ENCODE measurements at regions not wholly inside any gene's neighbourhood (a gene's known extent, or its start where the extent isn't known, plus 50 kb on each side); places are given as distances from the start of the nearest gene placed in this dataset.

GRCh38 chr9:73024601-73025034, 71.8 kb upstream of the ALDH1A1 start:
- Histone ChIP-seq H3K79me1 (ENCODE audit: low read length) (no peaks in the 10 kb centered on the region), H2BK15ac (replicated peaks; ENCODE audit: low read depth) (no peak overlapping the region), H3K4ac (ENCODE audit: low read depth, low read length) (no peak overlapping the region), H3K4me1 (ENCODE audit: control insufficient read depth, low read depth, low read length) (no peaks in the 10 kb centered on the region), H3K23ac (ENCODE audit: low read length) (no peak overlapping the region), H3K79me2 (ENCODE audit: control insufficient read depth, insufficient read depth, low read length) (no peaks in the 10 kb centered on the region), H4K5ac (ENCODE audit: low read length) (no peak overlapping the region), H4K8ac (ENCODE audit: low read depth, low read length) (no peak overlapping the region), H3K36me3 (ENCODE audit: control insufficient read depth, insufficient read depth, low read length) (no peaks in the 10 kb centered on the region), H3K4me2 (ENCODE audit: low read length) (no peak overlapping the region), H3K18ac (ENCODE audit: low read length) (no peak overlapping the region), H3K27me3 (ENCODE audit: insufficient read depth, low read length, poor library complexity) (no peaks in the 10 kb centered on the region), H3K4me3 (ENCODE audit: low read length) (no peak overlapping the region), H2BK5ac (ENCODE audit: low read length) (no peak overlapping the region), H2BK120ac (ENCODE audit: low read depth, low read length) (no peak overlapping the region), H3K9ac (ENCODE audit: low read length) (no peak overlapping the region), H2AK5ac (ENCODE audit: low read length) (no peak overlapping the region), H3K27ac (ENCODE audit: low read depth, low read length) (no peak overlapping the region), H3K56ac (ENCODE audit: low read length) (no peak overlapping the region)
- no CpG with 5 or more reads among the region's 6 CpGs for WGBS (ENCODE audit: extremely low coverage, insufficient coverage, low lambda C conversion rate)
- no peak for DNase-seq

GRCh38 chr9:73023025-73023541, 70.2 kb upstream of the ALDH1A1 start:
- no peaks in the 10 kb centered on the region for H3K4me1 ChIP-seq (ENCODE audit: control insufficient read depth, low read depth, low read length)
- no peak overlapping the region for H3K23ac ChIP-seq (ENCODE audit: low read length)
- H3K4ac ChIP-seq (ENCODE audit: low read depth, low read length): no peak overlapping the region
- no peak overlapping the region for H4K5ac ChIP-seq (ENCODE audit: low read length)
- no peak overlapping the region for H3K18ac ChIP-seq (ENCODE audit: low read length)
- no peak overlapping the region for H2BK5ac ChIP-seq (ENCODE audit: low read length)
- H4K8ac ChIP-seq (ENCODE audit: low read depth, low read length): no peak overlapping the region
- H2BK15ac ChIP-seq (replicated peaks; ENCODE audit: low read depth): no peak overlapping the region
- no peaks in the 10 kb centered on the region for H3K27me3 ChIP-seq (ENCODE audit: insufficient read depth, low read length, poor library complexity)
- no peaks in the 10 kb centered on the region for H3K79me1 ChIP-seq (ENCODE audit: low read length)
- no peak overlapping the region for H2AK5ac ChIP-seq (ENCODE audit: low read length)
- H3K4me3 ChIP-seq (ENCODE audit: low read length): no peak overlapping the region
- no peak overlapping the region for H2BK120ac ChIP-seq (ENCODE audit: low read depth, low read length)
- no CpG with 5 or more reads among the region's 7 CpGs for WGBS (ENCODE audit: extremely low coverage, insufficient coverage, low lambda C conversion rate)
- no peak overlapping the region for H3K27ac ChIP-seq (ENCODE audit: low read depth, low read length)
- H3K9ac ChIP-seq (ENCODE audit: low read length): no peak overlapping the region
- H3K36me3 ChIP-seq (ENCODE audit: control insufficient read depth, insufficient read depth, low read length): no peaks in the 10 kb centered on the region
- DNase-seq: peak; percentile 77
- H3K4me2 ChIP-seq (ENCODE audit: low read length): no peak overlapping the region
- H3K56ac ChIP-seq (ENCODE audit: low read length): no peak overlapping the region
- no peaks in the 10 kb centered on the region for H3K79me2 ChIP-seq (ENCODE audit: control insufficient read depth, insufficient read depth, low read length)

DNA sequence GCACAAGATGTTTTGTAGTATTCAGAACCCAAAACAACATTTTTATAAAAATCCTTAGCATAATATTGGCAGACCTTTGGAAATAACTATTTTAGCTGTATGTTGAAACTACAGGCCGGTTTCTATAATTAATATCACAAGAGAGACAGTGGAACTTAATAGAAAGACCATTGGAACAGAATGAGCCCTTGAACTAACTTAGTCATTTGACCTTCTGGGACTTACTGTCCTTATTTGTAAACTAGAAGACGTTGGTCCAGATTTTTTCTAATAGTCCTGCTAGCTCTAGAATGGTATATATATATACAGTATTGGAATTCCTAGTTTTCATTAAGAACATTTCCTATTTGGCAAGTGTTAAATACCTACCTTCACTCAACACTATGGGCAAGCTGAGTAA, 69.5 kb upstream of the ALDH1A1 start:
- no peaks in the 10 kb centered on the region for H3K79me1 ChIP-seq (ENCODE audit: low read length)
- no peak overlapping the region for H3K23ac ChIP-seq (ENCODE audit: low read length)
- no peak overlapping the region for H2AK5ac ChIP-seq (ENCODE audit: low read length)
- no peak overlapping the region for H2BK120ac ChIP-seq (ENCODE audit: low read depth, low read length)
- no peak overlapping the region for H3K56ac ChIP-seq (ENCODE audit: low read length)
- no peak overlapping the region for H4K5ac ChIP-seq (ENCODE audit: low read length)
- H2BK15ac ChIP-seq (replicated peaks; ENCODE audit: low read depth): no peak overlapping the region
- no peak overlapping the region for H3K18ac ChIP-seq (ENCODE audit: low read length)
- no peak for DNase-seq
- no peak overlapping the region for H2BK5ac ChIP-seq (ENCODE audit: low read length)
- no peak overlapping the region for H3K4me2 ChIP-seq (ENCODE audit: low read length)
- H3K9ac ChIP-seq (ENCODE audit: low read length): no peak overlapping the region
- no peak overlapping the region for H4K8ac ChIP-seq (ENCODE audit: low read depth, low read length)
- H3K27ac ChIP-seq (ENCODE audit: low read depth, low read length): no peak overlapping the region
- no peak overlapping the region for H3K4ac ChIP-seq (ENCODE audit: low read depth, low read length)
- H3K79me2 ChIP-seq (ENCODE audit: control insufficient read depth, insufficient read depth, low read length): no peaks in the 10 kb centered on the region
- H3K4me3 ChIP-seq (ENCODE audit: low read length): no peak overlapping the region
- H3K27me3 ChIP-seq (ENCODE audit: insufficient read depth, low read length, poor library complexity): no peaks in the 10 kb centered on the region
- H3K4me1 ChIP-seq (ENCODE audit: control insufficient read depth, low read depth, low read length): no peaks in the 10 kb centered on the region
- no CpG with 5 or more reads among the region's 2 CpGs for WGBS (ENCODE audit: extremely low coverage, insufficient coverage, low lambda C conversion rate)
- H3K36me3 ChIP-seq (ENCODE audit: control insufficient read depth, insufficient read depth, low read length): no peaks in the 10 kb centered on the region

- Histone ChIP-seq H3K4me3 (ENCODE audit: low read length) (no peak overlapping the region), H2BK5ac (ENCODE audit: low read length) (no peak overlapping the region), H3K79me1 (ENCODE audit: low read length) (no peaks in the 10 kb centered on the region), H2BK15ac (replicated peaks; ENCODE audit: low read depth) (no peak overlapping the region), H3K9ac (ENCODE audit: low read length) (no peak overlapping the region), H2AK5ac (ENCODE audit: low read length) (no peak overlapping the region), H3K4me1 (ENCODE audit: control insufficient read depth, low read depth, low read length) (no peaks in the 10 kb centered on the region), H3K27me3 (ENCODE audit: insufficient read depth, low read length, poor library complexity) (no peaks in the 10 kb centered on the region), H3K36me3 (ENCODE audit: control insufficient read depth, insufficient read depth, low read length) (no peaks in the 10 kb centered on the region), H3K23ac (ENCODE audit: low read length) (no peak overlapping the region), H3K79me2 (ENCODE audit: control insufficient read depth, insufficient read depth, low read length) (no peaks in the 10 kb centered on the region), H3K4me2 (ENCODE audit: low read length) (no peak overlapping the region), H4K8ac (ENCODE audit: low read depth, low read length) (no peak overlapping the region), H2BK120ac (ENCODE audit: low read depth, low read length) (no peak overlapping the region), H3K27ac (ENCODE audit: low read depth, low read length) (no peak overlapping the region), H3K4ac (ENCODE audit: low read depth, low read length) (no peak overlapping the region), H3K56ac (ENCODE audit: low read length) (no peak overlapping the region), H4K5ac (ENCODE audit: low read length) (no peak overlapping the region), H3K18ac (ENCODE audit: low read length) (no peak overlapping the region)
- no peak for DNase-seq
- no CpG with 5 or more reads among the region's 3 CpGs for WGBS (ENCODE audit: extremely low coverage, insufficient coverage, low lambda C conversion rate)
Measured at GRCh38 chr9:73020877-73021276, 68.0 kb upstream of the ALDH1A1 start.

DNA sequence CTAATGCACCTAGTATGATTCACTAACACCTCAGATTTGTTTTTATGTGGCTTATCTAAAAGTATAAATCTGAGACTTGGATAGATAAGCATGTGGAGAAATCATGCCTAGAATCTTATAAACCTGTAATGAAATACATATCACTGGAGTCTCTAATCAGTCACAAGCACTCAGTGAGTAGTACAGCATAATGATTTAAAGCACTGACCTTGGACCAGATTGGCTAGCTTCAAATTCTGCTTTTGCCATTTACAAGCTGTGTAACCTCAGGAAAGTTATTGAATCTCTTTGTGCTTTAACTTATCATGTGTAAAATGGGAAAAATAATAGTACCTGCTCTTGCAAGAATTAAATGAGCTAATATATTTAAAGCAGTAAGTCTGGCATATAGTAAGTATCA, 61.2 kb upstream of the ALDH1A1 start:
- Histone ChIP-seq H2AK5ac (ENCODE audit: low read length) (no peak overlapping the region), H3K23ac (ENCODE audit: low read length) (no peak overlapping the region), H3K27ac (ENCODE audit: low read depth, low read length) (no peak overlapping the region), H3K36me3 (ENCODE audit: control insufficient read depth, insufficient read depth, low read length) (no peaks in the 10 kb centered on the region), H3K79me1 (ENCODE audit: low read length) (no peaks in the 10 kb centered on the region), H3K4me1 (ENCODE audit: control insufficient read depth, low read depth, low read length) (no peaks in the 10 kb centered on the region), H3K9ac (ENCODE audit: low read length) (no peak overlapping the region), H3K27me3 (ENCODE audit: insufficient read depth, low read length, poor library complexity) (no peaks in the 10 kb centered on the region), H3K4me3 (ENCODE audit: low read length) (no peak overlapping the region), H4K8ac (ENCODE audit: low read depth, low read length) (no peak overlapping the region), H3K56ac (ENCODE audit: low read length) (no peak overlapping the region), H3K79me2 (ENCODE audit: control insufficient read depth, insufficient read depth, low read length) (no peaks in the 10 kb centered on the region), H4K5ac (ENCODE audit: low read length) (no peak overlapping the region), H2BK15ac (replicated peaks; ENCODE audit: low read depth) (no peak overlapping the region), H3K4me2 (ENCODE audit: low read length) (no peak overlapping the region), H2BK5ac (ENCODE audit: low read length) (no peak overlapping the region), H3K4ac (ENCODE audit: low read depth, low read length) (no peak overlapping the region), H3K18ac (ENCODE audit: low read length) (no peak overlapping the region), H2BK120ac (ENCODE audit: low read depth, low read length) (no peak overlapping the region)
- no peak for DNase-seq

- H3K27me3 ChIP-seq (ENCODE audit: insufficient read depth, low read length, poor library complexity): no peaks in the 10 kb centered on the region
- no CpG with 5 or more reads among the region's 2 CpGs for WGBS (ENCODE audit: extremely low coverage, insufficient coverage, low lambda C conversion rate)
- no peak overlapping the region for H2BK120ac ChIP-seq (ENCODE audit: low read depth, low read length)
- H3K4me1 ChIP-seq (ENCODE audit: control insufficient read depth, low read depth, low read length): no peaks in the 10 kb centered on the region
- no peak overlapping the region for H3K56ac ChIP-seq (ENCODE audit: low read length)
- H3K4me2 ChIP-seq (ENCODE audit: low read length): no peak overlapping the region
- H4K8ac ChIP-seq (ENCODE audit: low read depth, low read length): no peak overlapping the region
- H2BK15ac ChIP-seq (replicated peaks; ENCODE audit: low read depth): no peak overlapping the region
- H3K79me2 ChIP-seq (ENCODE audit: control insufficient read depth, insufficient read depth, low read length): no peaks in the 10 kb centered on the region
- no peaks in the 10 kb centered on the region for H3K36me3 ChIP-seq (ENCODE audit: control insufficient read depth, insufficient read depth, low read length)
- no peak overlapping the region for H3K4me3 ChIP-seq (ENCODE audit: low read length)
- H4K5ac ChIP-seq (ENCODE audit: low read length): no peak overlapping the region
- H3K27ac ChIP-seq (ENCODE audit: low read depth, low read length): no peak overlapping the region
- H3K23ac ChIP-seq (ENCODE audit: low read length): no peak overlapping the region
- no peaks in the 10 kb centered on the region for H3K79me1 ChIP-seq (ENCODE audit: low read length)
- no peak overlapping the region for H3K4ac ChIP-seq (ENCODE audit: low read depth, low read length)
- H3K9ac ChIP-seq (ENCODE audit: low read length): no peak overlapping the region
- no peak overlapping the region for H2BK5ac ChIP-seq (ENCODE audit: low read length)
- no peak overlapping the region for H2AK5ac ChIP-seq (ENCODE audit: low read length)
- H3K18ac ChIP-seq (ENCODE audit: low read length): no peak overlapping the region
- no peak for DNase-seq
Measured at GRCh38 chr9:73011956-73012355, 59.1 kb upstream of the ALDH1A1 start.
